ENCODE measurements at regions not wholly inside any gene's neighbourhood (a gene's known extent, or its start where the extent isn't known, plus 50 kb on each side); places are given as distances from the start of the nearest gene placed in this dataset.

DNA sequence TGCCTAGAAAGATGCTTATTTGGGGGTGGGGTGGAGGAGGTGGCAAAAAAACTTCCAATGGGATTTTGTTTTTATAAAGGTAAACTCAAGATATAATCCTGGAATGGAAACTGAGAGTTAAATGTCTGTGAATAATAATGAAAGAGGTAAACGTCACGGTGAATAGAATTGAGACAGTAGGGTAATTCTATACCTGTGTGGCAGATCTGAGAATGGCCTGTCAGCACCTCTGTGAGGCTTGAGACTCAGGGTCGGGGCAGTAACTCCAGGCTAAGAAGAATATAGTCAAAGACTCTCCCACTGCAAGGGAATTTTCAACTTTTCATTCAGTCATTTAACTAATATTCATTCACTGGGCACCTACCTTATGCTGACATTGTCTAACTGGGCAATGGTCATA is 581.2 kb upstream of the ZNF608 start:
- WGBS: 89% methylated on average over 3 of the region's 3 CpGs
- TF ChIP-seq, protein P1, sequence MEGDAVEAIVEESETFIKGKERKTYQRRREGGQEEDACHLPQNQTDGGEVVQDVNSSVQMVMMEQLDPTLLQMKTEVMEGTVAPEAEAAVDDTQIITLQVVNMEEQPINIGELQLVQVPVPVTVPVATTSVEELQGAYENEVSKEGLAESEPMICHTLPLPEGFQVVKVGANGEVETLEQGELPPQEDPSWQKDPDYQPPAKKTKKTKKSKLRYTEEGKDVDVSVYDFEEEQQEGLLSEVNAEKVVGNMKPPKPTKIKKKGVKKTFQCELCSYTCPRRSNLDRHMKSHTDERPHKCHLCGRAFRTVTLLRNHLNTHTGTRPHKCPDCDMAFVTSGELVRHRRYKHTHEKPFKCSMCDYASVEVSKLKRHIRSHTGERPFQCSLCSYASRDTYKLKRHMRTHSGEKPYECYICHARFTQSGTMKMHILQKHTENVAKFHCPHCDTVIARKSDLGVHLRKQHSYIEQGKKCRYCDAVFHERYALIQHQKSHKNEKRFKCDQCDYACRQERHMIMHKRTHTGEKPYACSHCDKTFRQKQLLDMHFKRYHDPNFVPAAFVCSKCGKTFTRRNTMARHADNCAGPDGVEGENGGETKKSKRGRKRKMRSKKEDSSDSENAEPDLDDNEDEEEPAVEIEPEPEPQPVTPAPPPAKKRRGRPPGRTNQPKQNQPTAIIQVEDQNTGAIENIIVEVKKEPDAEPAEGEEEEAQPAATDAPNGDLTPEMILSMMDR (IDR thresholded peaks at IDR 0.05): no peak
- TF ChIP-seq EP300 (IDR thresholded peaks at IDR 0.05) (no peak), POLR2AphosphoS5 (IDR thresholded peaks at IDR 0.05) (no peak), POLR2A (IDR thresholded peaks at IDR 0.05; ENCODE audit: low read depth) (no peak)
- Histone ChIP-seq H3K36me3 (no peaks in the 10 kb centered on the region), H3K4me3 (no peak overlapping the region), H3K27me3 (no peaks in the 10 kb centered on the region), H3K27ac (replicated peaks in 1 of 4) (no peak overlapping the region), H3K9me3 (no peaks in the 10 kb centered on the region), H3K4me1 (peaks cover 10 to 24% (median 18%) of the 10 kb centered on the region in 4 donors)
- intact Hi-C loops (cut with DNase I): no loop called here
- DNase-seq (ENCODE audit: extremely low spot score): no peak

DNA sequence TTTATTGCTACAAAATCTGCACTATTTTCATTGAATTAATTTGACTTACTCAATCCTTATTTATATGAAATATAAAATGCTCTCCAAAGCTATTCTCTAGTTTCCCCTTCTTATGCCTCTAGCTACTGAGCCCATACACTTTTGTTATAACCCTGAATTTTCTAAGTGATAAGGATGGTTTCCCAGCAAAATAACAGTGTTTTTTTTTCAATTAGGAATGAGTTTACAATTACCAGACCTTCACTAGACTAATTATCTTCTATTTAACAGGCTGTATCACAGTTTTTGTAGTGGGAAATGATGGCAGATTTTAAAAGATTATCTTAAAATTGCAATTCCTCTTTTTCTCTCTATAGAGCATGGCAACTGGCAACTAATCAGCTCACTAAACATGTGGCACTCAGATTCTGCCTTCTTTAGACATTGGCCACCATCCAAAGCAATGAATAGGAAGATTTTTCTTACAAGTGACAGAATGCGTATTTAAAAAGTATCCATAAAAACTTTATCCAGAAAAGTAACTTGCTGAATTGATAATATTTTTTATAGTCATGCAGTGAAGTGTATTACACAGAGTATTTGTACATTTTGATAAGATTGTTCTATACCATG is 585.7 kb upstream of the ZNF608 start:
- DNase-seq (ENCODE audit: extremely low spot score): no peak
- Histone ChIP-seq H3K36me3 (no peaks in the 10 kb centered on the region), H3K4me3 (no peak overlapping the region), H3K4me1 (peaks cover 0 to 32% (median 21%) of the 10 kb centered on the region in 4 donors), H3K9me3 (no peaks in the 10 kb centered on the region), H3K27ac (replicated peaks in 1 of 4) (no peak overlapping the region), H3K27me3 (no peaks in the 10 kb centered on the region)
- TF ChIP-seq, protein P1 (IDR thresholded peaks at IDR 0.05): no peak
- no peak for TF ChIP-seq POLR2AphosphoS5 (IDR thresholded peaks at IDR 0.05)
- no peak for TF ChIP-seq EP300 (IDR thresholded peaks at IDR 0.05)
- TF ChIP-seq POLR2A (IDR thresholded peaks at IDR 0.05; ENCODE audit: low read depth): no peak
- intact Hi-C loops (cut with DNase I): no loop called here
- WGBS: 79% methylated on average over 1 of the region's 1 CpG

DNA sequence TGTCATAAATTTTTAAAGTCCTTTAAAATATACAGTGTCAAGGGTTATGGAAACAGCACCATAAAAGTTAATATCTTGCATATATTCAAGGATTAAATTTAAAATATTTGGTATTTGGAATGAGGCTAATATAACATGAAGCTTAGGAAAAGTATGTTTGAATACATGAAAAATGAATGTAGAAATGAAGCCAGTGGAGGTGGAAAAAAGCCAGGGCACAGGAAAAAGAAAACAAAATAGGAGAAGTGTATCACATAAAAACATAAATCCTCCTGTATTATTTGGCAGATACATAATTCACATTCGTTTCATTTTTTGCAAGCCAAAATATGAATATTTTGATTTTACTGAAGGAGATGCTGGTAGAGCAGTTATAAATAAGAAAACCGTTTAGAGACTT is 587.0 kb upstream of the ZNF608 start:
- DNase-seq (ENCODE audit: extremely low spot score): no peak
- Histone ChIP-seq H3K4me1 (peaks cover 0 to 34% (median 29%) of the 10 kb centered on the region in 4 donors), H3K27ac (replicated peaks in 1 of 4) (no peak overlapping the region), H3K4me3 (no peak overlapping the region), H3K36me3 (no peaks in the 10 kb centered on the region), H3K9me3 (no peaks in the 10 kb centered on the region), H3K27me3 (no peaks in the 10 kb centered on the region)
- TF ChIP-seq EP300 (IDR thresholded peaks at IDR 0.05) (no peak), POLR2AphosphoS5 (IDR thresholded peaks at IDR 0.05) (no peak), POLR2A (IDR thresholded peaks at IDR 0.05; ENCODE audit: low read depth) (no peak)
- TF ChIP-seq, protein P1 (IDR thresholded peaks at IDR 0.05): no peak
- 49% methylated on average over 2 of the region's 2 CpGs for WGBS
- intact Hi-C loops (cut with DNase I): no loop called here

DNA sequence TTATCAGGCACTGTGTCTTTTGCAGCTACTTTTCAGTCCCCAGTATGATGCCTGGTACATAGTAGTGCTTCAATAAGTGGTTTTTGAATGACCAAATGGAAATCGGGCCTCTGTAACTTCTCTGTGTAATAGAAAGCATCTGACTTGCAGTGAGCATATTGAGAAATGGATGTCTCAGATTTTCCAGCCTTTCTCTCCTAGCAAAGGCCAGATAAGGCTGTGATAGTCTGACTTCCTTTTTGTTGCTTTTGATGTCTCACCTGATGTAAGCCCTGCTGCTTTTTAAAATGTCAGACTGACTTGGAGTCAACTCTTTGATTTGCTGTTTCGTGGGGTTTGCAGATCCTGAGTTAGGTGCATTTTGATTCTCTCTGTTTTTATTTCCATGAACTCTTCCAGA is 590.0 kb upstream of the ZNF608 start:
- DNase-seq (ENCODE audit: extremely low spot score): no peak
- no peaks in the 10 kb centered on the region for H3K27me3 ChIP-seq
- no peaks in the 10 kb centered on the region for H3K9me3 ChIP-seq
- H3K27ac ChIP-seq (replicated peaks in 1 of 4): no peak overlapping the region
- intact Hi-C loops (cut with DNase I): no loop called here
- WGBS: 35% methylated on average over 2 of the region's 2 CpGs
- H3K4me3 ChIP-seq: no peak overlapping the region
- peaks cover 0 to 34% (median 29%) of the 10 kb centered on the region in 4 donors for H3K4me1 ChIP-seq
- TF ChIP-seq EP300 (IDR thresholded peaks at IDR 0.05) (no peak), POLR2A (IDR thresholded peaks at IDR 0.05; ENCODE audit: low read depth) (no peak), POLR2AphosphoS5 (IDR thresholded peaks at IDR 0.05) (no peak)
- TF ChIP-seq, protein P1 (IDR thresholded peaks at IDR 0.05): no peak
- H3K36me3 ChIP-seq: no peaks in the 10 kb centered on the region

DNA sequence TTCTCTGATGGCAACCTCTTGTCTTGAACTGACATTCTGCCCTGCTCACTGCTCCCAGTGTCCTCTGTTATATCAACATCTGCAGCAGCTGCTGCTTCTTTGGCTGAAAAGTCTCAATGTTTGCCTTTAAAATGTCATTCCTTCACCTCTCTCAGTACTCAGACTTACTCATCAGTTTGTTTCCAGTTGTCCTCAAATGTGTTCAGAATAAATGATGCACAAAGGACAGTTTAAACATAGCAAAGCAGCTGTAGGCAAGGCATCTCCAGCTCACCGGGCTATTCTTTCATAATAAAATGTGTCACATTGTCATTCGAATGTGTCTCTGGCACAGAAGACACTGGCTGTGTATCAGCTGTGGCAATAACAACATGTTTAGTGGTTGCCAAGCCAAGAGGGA is 590.9 kb upstream of the ZNF608 start:
- H3K36me3 ChIP-seq: no peaks in the 10 kb centered on the region
- DNase-seq (ENCODE audit: extremely low spot score): no peak
- TF ChIP-seq, protein P1 (IDR thresholded peaks at IDR 0.05): no peak
- no peak for TF ChIP-seq EP300 (IDR thresholded peaks at IDR 0.05)
- no peak for TF ChIP-seq POLR2A (IDR thresholded peaks at IDR 0.05; ENCODE audit: low read depth)
- TF ChIP-seq POLR2AphosphoS5 (IDR thresholded peaks at IDR 0.05): no peak
- H3K27me3 ChIP-seq: no peaks in the 10 kb centered on the region
- H3K4me1 ChIP-seq: peaks cover 0 to 31% (median 24%) of the 10 kb centered on the region in 4 donors
- 41% methylated on average over 2 of the region's 2 CpGs for WGBS
- H3K4me3 ChIP-seq: no peak overlapping the region
- no peaks in the 10 kb centered on the region for H3K9me3 ChIP-seq
- intact Hi-C loops (cut with DNase I): no loop called here
- H3K27ac ChIP-seq (replicated peaks in 1 of 4): peak overlapping the region in 1 of 4 donors; percentile 1

Data from esophagus muscularis mucosa (tissue), 4 donors.